Ascending aorta (tissue), 2 donors: ENCODE measurements at regions not wholly inside any gene's neighbourhood (a gene's known extent, or its start where the extent isn't known, plus 50 kb on each side); places are given as distances from the start of the nearest gene placed in this dataset.
A peak's percentile ranks its signal among the peaks of the same experiment; 100 is the strongest.

ENCODE experiments used
- DNase-seq, 2 donors: peaks; one replicate each; pipeline ENCODE4 v3.0.0-alpha.2; 2019; ENCODE audit warnings: low spot score in 2 of 2
- H3K27ac ChIP-seq, 2 donors: fragments of 200-600 bp; sonication (generic); one replicate each; pipeline ENCODE4 v1.5.1; 2016 to 2017; ENCODE audit warnings: mild to moderate bottlenecking in 1 of 2
- H3K27me3 ChIP-seq: fragments of 200-600 bp; sonication (generic); one replicate; pipeline ENCODE4 v1.5.1; 2017
- H3K36me3 ChIP-seq, 2 donors: fragments of 200-600 bp; sonication (generic); one replicate each; pipeline ENCODE4 v1.5.1; 2016
- H3K4me1 ChIP-seq, 2 donors: fragments of 200-600 bp; sonication (generic); one replicate each; pipeline ENCODE4 v1.5.1; 2016 to 2017; ENCODE audit warnings: mild to moderate bottlenecking in 1 of 2
- H3K4me3 ChIP-seq, 2 donors: fragments of 200-600 bp; sonication (generic); one replicate each; pipeline ENCODE4 v1.5.1; 2016 to 2017; ENCODE audit warnings: mild to moderate bottlenecking in 1 of 2
- H3K9me3 ChIP-seq, 2 donors: fragments of 200-600 bp; sonication (generic); one replicate each; pipeline ENCODE4 v1.5.1; 2016
- CTCF ChIP-seq, 3 experiments: fragments of 200-600 bp in 2 of 3; fragments of 450-650 bp in 1 of 3; sonication (generic) in 2 of 3; IDR thresholded peaks; one replicate each; pipeline ENCODE4 v1.5.1; 2016 to 2019; ENCODE audit warnings: antibody characterized with exemption in 3 of 3, mild to moderate bottlenecking in 1 of 3, moderate library complexity in 1 of 3
- intact Hi-C: fragments of 100-400 bp; cut with DNase I; formaldehyde crosslinking; loops from one replicate; pipeline ENCODE4 v1.15.1; 2023

DNA sequence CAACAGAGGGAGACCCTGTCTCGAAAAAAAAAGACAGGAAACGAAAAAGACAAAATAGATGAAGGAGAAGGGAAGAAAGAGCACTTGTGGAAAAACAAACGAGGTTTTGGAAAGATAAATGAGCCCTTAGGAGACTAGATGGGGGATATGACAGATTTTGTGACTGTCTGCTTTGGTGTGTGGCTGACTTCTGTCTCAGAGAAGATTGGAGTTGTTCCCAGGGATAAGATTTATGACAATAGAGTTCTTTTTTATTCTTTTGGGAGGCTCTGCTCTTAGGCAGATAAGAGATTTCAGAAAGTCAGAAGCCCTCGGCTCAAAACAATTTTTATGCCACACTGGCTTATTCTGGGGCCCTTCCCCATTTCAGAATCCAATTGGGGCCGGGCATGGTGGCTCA, 73.9 kb upstream of the ATF7IP2 start:
- no peak overlapping the region for H3K4me3 ChIP-seq
- no peak for DNase-seq
- H3K27me3 ChIP-seq: no peaks in the 10 kb centered on the region
- no peaks in the 10 kb centered on the region for H3K4me1 ChIP-seq
- intact Hi-C loops: no loop called here
- no peak overlapping the region for H3K27ac ChIP-seq
- H3K36me3 ChIP-seq: no peaks in the 10 kb centered on the region
- no peak for TF ChIP-seq CTCF (IDR thresholded peaks at IDR 0.05)
- no peaks in the 10 kb centered on the region for H3K9me3 ChIP-seq

DNA sequence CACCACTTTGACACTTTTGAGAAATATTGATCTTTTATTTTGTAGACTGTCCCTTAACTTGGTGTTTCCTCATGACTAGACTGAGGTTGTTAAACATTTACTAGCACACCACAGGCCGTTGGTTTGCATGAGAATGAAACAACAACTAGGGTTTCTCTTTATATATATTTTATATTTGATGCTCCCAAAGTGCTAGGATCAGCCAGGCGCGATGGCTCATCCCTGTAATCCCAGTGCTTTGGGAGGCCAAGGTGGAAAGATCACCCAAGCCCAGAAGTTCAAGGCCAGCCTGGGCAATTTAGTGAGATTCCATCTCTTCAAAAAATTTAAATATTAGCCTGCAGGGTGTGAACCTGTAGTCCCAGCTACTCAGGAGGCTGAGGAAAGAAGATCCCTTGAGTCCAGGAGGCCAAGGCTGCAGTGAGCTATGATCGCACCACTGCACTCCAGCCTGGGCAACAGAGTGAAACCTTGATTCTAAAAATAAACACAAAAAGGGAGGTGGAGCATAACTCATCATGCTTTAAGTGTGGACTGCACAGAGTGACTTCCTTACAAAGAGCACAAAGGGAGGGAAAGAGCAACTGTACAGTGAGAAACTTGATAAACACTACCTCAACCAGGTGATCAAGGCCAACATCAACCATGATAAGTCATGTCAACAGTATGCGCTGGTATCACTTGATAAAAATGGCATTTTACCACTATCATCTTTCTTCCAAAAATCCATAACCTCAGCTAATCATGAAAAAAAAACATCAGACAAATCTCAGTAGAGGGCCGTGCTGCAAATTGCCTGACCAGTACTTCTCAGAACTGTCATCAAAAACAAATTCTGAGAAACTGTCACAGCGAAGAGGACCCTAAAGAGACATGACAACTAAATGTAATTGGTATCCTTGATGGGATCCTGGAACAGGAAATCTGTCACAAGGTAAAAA, 72.8 kb upstream of the ATF7IP2 start:
- DNase-seq: no peak
- intact Hi-C loops: no loop called here

GRCh38 chr16:10314317-10314716, 71.5 kb upstream of the ATF7IP2 start:
- TF ChIP-seq CTCF (IDR thresholded peaks at IDR 0.05): no peak
- H3K9me3 ChIP-seq: no peaks in the 10 kb centered on the region
- H3K4me1 ChIP-seq: no peaks in the 10 kb centered on the region
- H3K27me3 ChIP-seq: no peaks in the 10 kb centered on the region
- DNase-seq: no peak
- no peak overlapping the region for H3K4me3 ChIP-seq
- intact Hi-C loops: no loop called here
- H3K27ac ChIP-seq: no peak overlapping the region
- H3K36me3 ChIP-seq: no peaks in the 10 kb centered on the region

More for the DNA sequence above, 72.8 kb upstream of the ATF7IP2 start:
- TF ChIP-seq CTCF (IDR thresholded peaks at IDR 0.05): no peak
- Histone ChIP-seq H3K36me3 (no peaks in the 10 kb centered on the region), H3K9me3 (no peaks in the 10 kb centered on the region), H3K4me3 (no peak overlapping the region), H3K27ac (no peak overlapping the region), H3K4me1 (no peaks in the 10 kb centered on the region), H3K27me3 (no peaks in the 10 kb centered on the region)

- peak in 1 of 3 experiments; percentile 15 for TF ChIP-seq CTCF (IDR thresholded peaks at IDR 0.05)
- H3K36me3 ChIP-seq: no peaks in the 10 kb centered on the region
- intact Hi-C loops: loop anchor here (5.0 kb wide), 1 partner anchor 192 kb away; no protein-coding TSS in a partner anchor
- no peak for DNase-seq
- H3K27ac ChIP-seq: no peak overlapping the region
- no peaks in the 10 kb centered on the region for H3K27me3 ChIP-seq
- no peaks in the 10 kb centered on the region for H3K9me3 ChIP-seq
- H3K4me3 ChIP-seq: no peak overlapping the region
- no peaks in the 10 kb centered on the region for H3K4me1 ChIP-seq
Observed at GRCh38 chr16:10314811-10315210, 71.0 kb upstream of the ATF7IP2 start.

- intact Hi-C loops: loop anchor here (5.0 kb wide), 1 partner anchor 190 kb away; no protein-coding TSS in a partner anchor
- Histone ChIP-seq H3K27ac (no peak overlapping the region), H3K4me1 (no peaks in the 10 kb centered on the region), H3K36me3 (no peaks in the 10 kb centered on the region), H3K27me3 (no peaks in the 10 kb centered on the region), H3K4me3 (no peak overlapping the region), H3K9me3 (no peaks in the 10 kb centered on the region)
- no peak for DNase-seq
- no peak for TF ChIP-seq CTCF (IDR thresholded peaks at IDR 0.05)
Observed at GRCh38 chr16:10317425-10318001, 68.3 kb upstream of the ATF7IP2 start.
